GM12874 (cell line): ENCODE measurements at regions not wholly inside any gene's neighbourhood (a gene's known extent, or its start where the extent isn't known, plus 50 kb on each side); places are given as distances from the start of the nearest gene placed in this dataset.

Source experiments
- CTCF ChIP-seq: IDR thresholded peaks from 2 replicates; pipeline ENCODE4 v1.5.1; 2011; ENCODE audit warnings: low read depth, mild to moderate bottlenecking, control low read depth, low read length, moderate library complexity; ENCODE audit not compliant: insufficient read depth

- no peak for TF ChIP-seq CTCF
Measured at GRCh38 chr4:126647756-126648397, 984.9 kb upstream of the INTU start.

GRCh38 chr4:126658411-126658810 is 974.3 kb upstream of the INTU start:
- no peak for TF ChIP-seq CTCF

GRCh38 chr4:126661194-126661593 is 971.6 kb upstream of the INTU start:
- TF ChIP-seq CTCF: no peak

- TF ChIP-seq CTCF: no peak
Measured at GRCh38 chr4:126664839-126665238, 967.9 kb upstream of the INTU start.

- TF ChIP-seq CTCF: no peak
Measured at GRCh38 chr4:126678618-126679017, 954.1 kb upstream of the INTU start.

- TF ChIP-seq CTCF: no peak
Measured at GRCh38 chr4:126679303-126679702, 953.5 kb upstream of the INTU start.

- no peak for TF ChIP-seq CTCF
Measured at GRCh38 chr4:126682250-126682649, 950.5 kb upstream of the INTU start.
